Stomach (tissue), 4 donors: ENCODE measurements at regions not wholly inside any gene's neighbourhood (a gene's known extent, or its start where the extent isn't known, plus 50 kb on each side); places are given as distances from the start of the nearest gene placed in this dataset.

Source experiments
- CTCF ChIP-seq, 7 experiments: fragments of 450-650 bp in 4 of 7; fragments of 200-600 bp in 3 of 7; sonication (generic) in 3 of 7; IDR thresholded peaks; one replicate each; pipeline ENCODE4 v1.5.1; 2016 to 2019; ENCODE audit warnings: antibody characterized with exemption in 7 of 7, control low read depth in 2 of 7, mild to moderate bottlenecking in 1 of 7
- EP300 ChIP-seq: sonication (generic); formaldehyde crosslinking; IDR thresholded peaks from one replicate; pipeline ENCODE4 v1.6.1; 2017; ENCODE audit warnings: antibody characterized with exemption
- POLR2A ChIP-seq, 4 donors: fragments of 450-650 bp; IDR thresholded peaks; one replicate each; pipeline ENCODE4 v1.6.1; 2016; ENCODE audit warnings: antibody characterized with exemption in 4 of 4, control low read depth in 2 of 4, mild to moderate bottlenecking in 1 of 4, moderate library complexity in 1 of 4
- POLR2AphosphoS5 ChIP-seq, 3 donors: sonication (generic); formaldehyde crosslinking; IDR thresholded peaks; one replicate each; pipeline ENCODE4 v1.6.1; 2016; ENCODE audit warnings: antibody characterized with exemption in 3 of 3

DNA sequence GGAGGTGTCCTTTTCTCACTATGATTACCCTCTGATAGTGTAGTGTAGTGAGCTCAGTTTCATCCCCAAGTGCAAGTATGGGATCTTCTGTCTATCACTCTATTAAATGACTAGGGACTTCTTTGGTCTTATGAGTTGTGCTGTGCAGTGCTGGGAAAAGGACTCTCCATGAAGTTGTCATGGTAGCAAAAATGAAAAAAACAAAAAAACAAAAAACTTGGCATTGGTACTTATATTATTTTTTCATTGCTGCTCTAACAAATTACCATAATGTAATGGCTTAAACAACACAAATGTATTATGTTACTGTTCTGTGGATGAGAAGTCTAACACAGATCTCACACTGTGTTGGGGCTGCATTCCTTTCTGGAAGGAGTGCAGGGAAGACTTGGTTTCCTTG lies 393.1 kb upstream of the NOVA1 start:
- TF ChIP-seq CTCF (IDR thresholded peaks at IDR 0.05), result no peak
- TF ChIP-seq POLR2A (IDR thresholded peaks at IDR 0.05), result no peak
- TF ChIP-seq EP300, result no peak
- no peak for TF ChIP-seq POLR2AphosphoS5 (IDR thresholded peaks at IDR 0.05)
